Psoas muscle (tissue), 7 donors: ENCODE measurements at regions not wholly inside any gene's neighbourhood (a gene's known extent, or its start where the extent isn't known, plus 50 kb on each side); places are given as distances from the start of the nearest gene placed in this dataset.

Source experiments
- ATAC-seq, 4 donors: fragments of 200-7000 bp; cut with Tn5 transposase; one replicate each; pipeline ENCODE4 v1.9.1; 2020; ENCODE audit warnings: moderate library complexity in 3 of 4, mild to moderate bottlenecking in 2 of 4
- DNase-seq, 2 donors: peaks; one replicate each; pipeline ENCODE4 v3.0.0-alpha.2; 2020
- H3K27ac ChIP-seq: fragments of 200-600 bp; one replicate; pipeline ENCODE4 v1.8.0; 2022
- H3K27me3 ChIP-seq, 3 donors: fragments of 200-600 bp in 1 of 3; one replicate each; pipeline versions ENCODE4 v1.6.1 to v1.8.0; 2013 to 2022; ENCODE audit warnings: low read length in 2 of 3, mild to moderate bottlenecking in 2 of 3, moderate library complexity in 1 of 3; ENCODE audit not compliant: insufficient read depth in 3 of 3
- H3K36me3 ChIP-seq, 2 donors: fragments of 200-600 bp in 1 of 2; one replicate each; pipeline versions ENCODE4 v1.6.1 to v1.8.0; 2013 to 2022; ENCODE audit warnings: low read depth in 1 of 2, mild to moderate bottlenecking in 1 of 2, moderate library complexity in 1 of 2; ENCODE audit not compliant: insufficient read depth in 1 of 2
- H3K4me1 ChIP-seq: fragments of 200-600 bp; one replicate; pipeline ENCODE4 v1.8.0; 2022
- H3K4me3 ChIP-seq: fragments of 200-600 bp; one replicate; pipeline ENCODE4 v1.8.0; 2022; ENCODE audit warnings: mild to moderate bottlenecking
- H3K9me3 ChIP-seq: fragments of 200-600 bp; one replicate; pipeline ENCODE4 v1.8.0; 2022
- CTCF ChIP-seq: fragments of 200-600 bp; IDR thresholded peaks from one replicate; pipeline ENCODE4 v1.8.0; 2022; ENCODE audit warnings: antibody characterized with exemption
- WGBS, 3 donors: extraction: QIAGEN DNeasy Blood & Tissue Kit; methylation state at CpG; one replicate each; pipeline versions ENCODE4 v1.1.6 to v1.1.7; 2013; 5-methylcytosine and 5-hydroxymethylcytosine counted together
- intact Hi-C, 2 donors: fragments of 100-400 bp; cut with DNase I; formaldehyde crosslinking; loops; one replicate each; pipeline versions ENCODE4 v1.11.0 to v1.14.2; 2022
- donor health status: healthy with polysubstance abuse.
- donor health status: DM: no; HTN: no; CAD: no; lungs with moderate emphysema.
- donor health status: Bipolar disorder and iron deficiency.
- donor health status: healthy.
- donor health status: DM: yes; HTN: yes; CAD: no.
- donor health status: DM: no; HTN: no; CAD: no.
- donor health status: DM: yes; HTN: yes; CAD: no.

DNA sequence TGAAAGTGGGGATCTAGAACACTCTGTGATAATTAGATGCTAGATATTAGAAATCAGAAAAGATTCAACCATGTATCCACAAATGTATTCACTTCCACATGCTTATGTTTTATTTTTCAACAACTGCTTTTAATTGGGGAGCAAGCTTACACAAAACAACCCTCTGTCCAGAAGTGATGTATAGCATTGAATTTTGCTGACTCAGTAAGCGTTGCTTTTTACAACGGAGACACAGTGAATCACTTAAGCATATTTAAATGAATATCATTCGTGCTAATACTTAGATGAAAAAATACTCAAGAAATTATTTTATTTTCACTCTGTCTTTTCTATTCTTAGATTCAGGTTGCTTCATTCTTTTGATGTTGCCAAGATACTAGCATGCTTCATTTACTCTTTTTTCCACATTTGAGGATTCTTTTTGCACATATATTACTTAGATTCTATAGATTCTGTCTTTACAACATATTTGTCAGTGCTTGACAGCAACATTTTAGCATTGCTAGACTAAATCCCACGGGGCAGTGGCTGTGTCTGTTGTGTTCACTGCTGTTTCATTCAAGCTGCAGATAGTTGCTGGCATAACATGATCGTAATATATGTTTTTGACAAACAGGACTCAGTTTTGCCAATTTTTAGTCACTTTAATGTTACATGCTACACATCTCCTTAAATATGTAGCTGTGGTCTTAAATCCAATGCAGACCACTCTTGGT is 1714.4 kb upstream of the SEL1L start:
- no peak overlapping the region for H3K27ac ChIP-seq
- H3K27me3 ChIP-seq: no peaks in the 10 kb centered on the region
- intact Hi-C loops: no loop called here
- DNase-seq (no peak), ATAC-seq (no peak)
- no peaks in the 10 kb centered on the region for H3K36me3 ChIP-seq
- H3K4me1 ChIP-seq: no peaks in the 10 kb centered on the region
- 70 to 74% (median 71%) methylated on average over 5 of the region's 5 CpGs for WGBS, 3 donors
- H3K4me3 ChIP-seq: no peak overlapping the region
- no peak for TF ChIP-seq CTCF
- no peaks in the 10 kb centered on the region for H3K9me3 ChIP-seq

DNA sequence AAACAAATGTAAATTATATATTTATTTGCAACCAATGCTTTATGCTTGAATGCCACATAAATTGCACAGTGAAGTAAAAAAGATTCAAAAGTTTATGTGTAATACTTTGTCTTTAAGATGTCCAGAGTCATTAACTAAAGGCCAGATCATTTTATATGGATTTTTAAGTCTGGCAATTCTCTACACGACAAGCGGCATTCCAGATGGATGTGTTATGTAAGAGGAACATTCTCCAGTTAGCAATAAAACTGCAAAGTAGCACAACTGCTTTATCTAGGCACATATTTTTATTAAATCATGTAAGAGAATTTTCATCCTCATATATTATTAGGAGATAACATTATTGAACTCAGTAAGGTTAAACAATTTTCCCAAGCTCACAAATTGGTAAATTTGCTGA is 1717.7 kb upstream of the SEL1L start:
- H3K36me3 ChIP-seq: no peaks in the 10 kb centered on the region
- no peaks in the 10 kb centered on the region for H3K4me1 ChIP-seq
- WGBS, 3 donors: 44 to 61% (median 53%) methylated on average over 2 of the region's 2 CpGs
- no peaks in the 10 kb centered on the region for H3K27me3 ChIP-seq
- no peaks in the 10 kb centered on the region for H3K9me3 ChIP-seq
- intact Hi-C loops: no loop called here
- DNase-seq (no peak), ATAC-seq (no peak)
- TF ChIP-seq CTCF: no peak
- H3K27ac ChIP-seq: no peak overlapping the region
- no peak overlapping the region for H3K4me3 ChIP-seq

GRCh38 chr14:83253870-83254269 is 1720.2 kb upstream of the SEL1L start:
- intact Hi-C loops: no loop called here
- Histone ChIP-seq H3K27ac (no peak overlapping the region), H3K9me3 (no peaks in the 10 kb centered on the region), H3K4me3 (no peak overlapping the region), H3K36me3 (no peaks in the 10 kb centered on the region), H3K27me3 (no peaks in the 10 kb centered on the region), H3K4me1 (no peaks in the 10 kb centered on the region)
- TF ChIP-seq CTCF: no peak
- 86 to 91% (median 87%) methylated on average over 2 of the region's 2 CpGs for WGBS, 3 donors
- no peak for ATAC-seq
- no peak for DNase-seq

- Histone ChIP-seq H3K9me3 (no peaks in the 10 kb centered on the region), H3K36me3 (no peaks in the 10 kb centered on the region), H3K4me1 (no peaks in the 10 kb centered on the region), H3K27me3 (no peaks in the 10 kb centered on the region), H3K4me3 (no peak overlapping the region), H3K27ac (no peak overlapping the region)
- ATAC-seq (no peak), DNase-seq (no peak)
- 70 to 74% (median 72%) methylated on average over 2 of the region's 2 CpGs for WGBS, 3 donors
- intact Hi-C loops: no loop called here
- no peak for TF ChIP-seq CTCF
These were observed 1721.5 kb upstream of the SEL1L start for GRCh38 chr14:83255015-83255726.
